ENCODE measurements at regions not wholly inside any gene's neighbourhood (a gene's known extent, or its start where the extent isn't known, plus 50 kb on each side); places are given as distances from the start of the nearest gene placed in this dataset.

GRCh38 chr15:95655089-95655607 is 675.4 kb upstream of the NR2F2 start (continued):
- no peak for TF ChIP-seq REST (IDR thresholded peaks at IDR 0.05; ENCODE audit: unreplicated experiment)
- TF ChIP-seq EZH2phosphoT487 (IDR thresholded peaks at IDR 0.05; ENCODE audit: unreplicated experiment): no peak

- no peaks in the 10 kb centered on the region for H3K4me1 Mint-ChIP-seq
- H3K4me3 ChIP-seq: no peak overlapping the region
- H3K27ac ChIP-seq (ENCODE audit: low read depth): no peak overlapping the region
- H3K27me3 Mint-ChIP-seq (ENCODE audit: insufficient read depth, low read depth, poor library complexity): no peaks in the 10 kb centered on the region
- no peak overlapping the region for H3K27ac Mint-ChIP-seq
- no peaks in the 10 kb centered on the region for H3K36me3 Mint-ChIP-seq (ENCODE audit: low read depth)
- H3K79me2 ChIP-seq (replicated peaks; ENCODE audit: insufficient read depth): no peaks in the 10 kb centered on the region
- H3K4me3 Mint-ChIP-seq: no peak overlapping the region
- no peak overlapping the region for H3K4me2 ChIP-seq
- TF ChIP-seq POLR2AphosphoS5 (IDR thresholded peaks at IDR 0.05; ENCODE audit: low read depth) (no peak), REST (IDR thresholded peaks at IDR 0.05; ENCODE audit: unreplicated experiment) (no peak), CREB1 (CRISPR knock-in tag; IDR thresholded peaks at IDR 0.05; ENCODE audit: low read depth) (no peak), JUNB (IDR thresholded peaks at IDR 0.05; ENCODE audit: unreplicated experiment) (no peak)
- no peaks in the 10 kb centered on the region for H4K20me1 ChIP-seq (replicated peaks; ENCODE audit: insufficient read depth)
- H3K9me3 Mint-ChIP-seq: no peaks in the 10 kb centered on the region
- H2AFZ ChIP-seq: no peak overlapping the region
- H3F3A ChIP-seq (replicated peaks; ENCODE audit: low read depth): no peaks in the 10 kb centered on the region
- H3K9me2 ChIP-seq (ENCODE audit: insufficient read depth): no peaks in the 10 kb centered on the region
- no peaks in the 10 kb centered on the region for H3K4me1 ChIP-seq (ENCODE audit: insufficient read depth)
- no peak for DNase-seq (ENCODE audit: low spot score)
- no peaks in the 10 kb centered on the region for H3K36me3 ChIP-seq (ENCODE audit: insufficient read depth)
- no peaks in the 10 kb centered on the region for H3K27me3 ChIP-seq (ENCODE audit: insufficient read depth)
- ATAC-seq: no peak
These were observed 673.9 kb upstream of the NR2F2 start for GRCh38 chr15:95656595-95656994.

- no peak for ATAC-seq
- H3K4me1 Mint-ChIP-seq: no peaks in the 10 kb centered on the region; the same call in 2 of the 3 replicates
- no peak for TF ChIP-seq NANOG (IDR thresholded peaks at IDR 0.05; ENCODE audit: borderline replicate concordance)
- TF ChIP-seq ETS1 (IDR thresholded peaks at IDR 0.05): no peak
These were observed 671.7 kb upstream of the NR2F2 start for GRCh38 chr15:95658799-95659198.

More at GRCh38 chr15:95658799-95659198, 671.7 kb upstream of the NR2F2 start:
- Mint-ChIP-seq H3K27me3 (ENCODE audit: insufficient read depth, low read depth, poor library complexity) (no peaks in the 10 kb centered on the region), H3K27ac (no peak overlapping the region), H3K9me3 (no peaks in the 10 kb centered on the region), H3K36me3 (ENCODE audit: low read depth) (no peaks in the 10 kb centered on the region), H3K4me3 (no peak overlapping the region)
- no peaks in the 10 kb centered on the region for H3K9me2 ChIP-seq (ENCODE audit: insufficient read depth)
- H3K79me2 ChIP-seq (replicated peaks; ENCODE audit: insufficient read depth): no peaks in the 10 kb centered on the region
- 0 out of 2 replicates have a peak, but pooled peaks cover 1% of the 10 kb centered on the region for H3K4me1 ChIP-seq (ENCODE audit: insufficient read depth)
- no peak overlapping the region for H3K4me2 ChIP-seq
- no peaks in the 10 kb centered on the region for H3K36me3 ChIP-seq (ENCODE audit: insufficient read depth)
- H3K27me3 ChIP-seq (ENCODE audit: insufficient read depth): no peaks in the 10 kb centered on the region
- no peak overlapping the region for H3K4me3 ChIP-seq
- no peak for DNase-seq (ENCODE audit: low spot score)
- H3K27ac ChIP-seq (ENCODE audit: low read depth): no peak overlapping the region
- H4K20me1 ChIP-seq (replicated peaks; ENCODE audit: insufficient read depth): no peaks in the 10 kb centered on the region
- H3F3A ChIP-seq (replicated peaks; ENCODE audit: low read depth): no peaks in the 10 kb centered on the region
- no peak overlapping the region; the same call in 1 of the 2 replicates for H2AFZ ChIP-seq
